ENCODE measurements at regions not wholly inside any gene's neighbourhood (a gene's known extent, or its start where the extent isn't known, plus 50 kb on each side); places are given as distances from the start of the nearest gene placed in this dataset.

DNA sequence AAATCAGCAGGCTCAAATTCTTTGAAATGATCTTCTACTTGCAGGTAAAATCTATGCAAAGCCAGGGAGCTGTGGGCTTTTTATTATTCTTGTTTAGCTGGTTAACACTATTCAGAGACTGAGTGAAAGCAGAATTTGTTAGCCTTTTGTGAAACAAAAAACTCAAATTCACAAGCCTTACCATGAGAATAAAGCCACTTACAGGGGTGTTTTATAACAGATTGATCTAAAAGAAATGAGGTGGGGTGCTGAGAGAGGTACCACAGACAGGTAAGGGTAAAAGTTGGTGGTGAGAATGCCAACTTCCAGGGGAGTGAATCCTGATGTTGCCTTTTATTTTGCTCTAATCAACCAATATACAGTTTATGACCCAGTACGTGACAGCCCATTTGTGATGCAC lies 1585.6 kb downstream of the EFNA5 start:
- H3K18ac ChIP-seq (ENCODE audit: low read depth, low read length), result no peak overlapping the region
- no peak overlapping the region for H2BK15ac ChIP-seq (ENCODE audit: low read depth, low read length)
- H4K8ac ChIP-seq (ENCODE audit: low read depth in 2 of 2, low read length in 2 of 2), result no peak overlapping the region
- intact Hi-C loops (cut with micrococcal nuclease), result no loop called here
- H3K27me3 ChIP-seq (ENCODE audit: control insufficient read depth, insufficient read depth, low read length), result no peaks in the 10 kb centered on the region
- no peak overlapping the region for H3K4ac ChIP-seq (ENCODE audit: low read depth, low read length)
- no peaks in the 10 kb centered on the region for H3K4me1 ChIP-seq (ENCODE audit: control insufficient read depth, insufficient read depth, low read length)
- H3K4me2 ChIP-seq (ENCODE audit: low read depth, low read length), result no peak overlapping the region
- in situ Hi-C loops (cut with MboI; ENCODE audit: low sequenced_read_pairs), result no loop called here
- BruUV-seq (replicated peaks), result no TSS peak
- no peak overlapping the region for H3K56ac ChIP-seq (ENCODE audit: extremely low read depth, insufficient read depth, low read length)
- H4K5ac ChIP-seq (ENCODE audit: low read depth, low read length), result no peak overlapping the region
- no peak overlapping the region for H2AK5ac ChIP-seq (ENCODE audit: low read depth, low read length)
- H3K14ac ChIP-seq (replicated peaks; ENCODE audit: low read depth, low read length), result no peak overlapping the region
- H3K4me3 ChIP-seq (ENCODE audit: insufficient read depth, low read depth, low read length), result no peak overlapping the region
- H3K23ac ChIP-seq (ENCODE audit: low read depth, low read length), result no peak overlapping the region
- CTCF ChIA-PET, result no interaction called here
- TF ChIP-seq MAZ (IDR thresholded peaks at IDR 0.05; ENCODE audit: borderline replicate concordance, low read depth, low read length) (no peak), MAFK (IDR thresholded peaks at IDR 0.05; ENCODE audit: low read depth, low read length) (no peak), BHLHE40 (IDR thresholded peaks at IDR 0.05; ENCODE audit: low read depth, low read length) (no peak)
- H4K20me1 ChIP-seq (ENCODE audit: insufficient read depth, low read length), result no peaks in the 10 kb centered on the region
- no peak overlapping the region for H2AFZ ChIP-seq (replicated peaks; ENCODE audit: low read length, poor library complexity)
- no CpG with 5 or more reads among the region's 1 CpG for WGBS, 2 experiments (ENCODE audit: extremely low coverage in 2 of 2, insufficient read length in 1 of 2)
- DNase-seq (no peak), ATAC-seq (ENCODE audit: low read depth) (no peak)
- H3K27ac ChIP-seq (ENCODE audit: insufficient read depth, low read length), result no peak overlapping the region
- no peak overlapping the region for H2BK120ac ChIP-seq (ENCODE audit: low read depth, low read length)
- H2BK20ac ChIP-seq (ENCODE audit: low read depth, low read length), result no peak overlapping the region
- POLR2A ChIA-PET (ENCODE audit: unreplicated experiment), result no interaction called here
- no peak overlapping the region for H4K91ac ChIP-seq (ENCODE audit: insufficient read depth, low read depth, low read length)
- H3K9me3 ChIP-seq (ENCODE audit: control insufficient read depth, insufficient read depth, low read length), result no peaks in the 10 kb centered on the region
- no peak overlapping the region for H2AK9ac ChIP-seq (replicated peaks; ENCODE audit: low read depth, low read length, poor library complexity)
- dilution Hi-C loops (cut with HindIII; ENCODE audit: low sequenced_read_pairs, unreplicated experiment), result no loop called here
- no peaks in the 10 kb centered on the region for H3K9me1 ChIP-seq (ENCODE audit: insufficient read depth, low read length)
- H2BK5ac ChIP-seq (ENCODE audit: low read depth, low read length, poor library complexity, severe bottlenecking), result no peak overlapping the region
- no peaks in the 10 kb centered on the region for H3K36me3 ChIP-seq (ENCODE audit: control insufficient read depth, insufficient read depth, low read length)
- H3K9ac ChIP-seq (ENCODE audit: low read depth, low read length), result no peak overlapping the region
- H3K79me1 ChIP-seq (ENCODE audit: low read depth in 1 of 2, low read length in 2 of 2), result no peaks in the 10 kb centered on the region

All from IMR-90 (cell line).